ENCODE measurements at regions not wholly inside any gene's neighbourhood (a gene's known extent, or its start where the extent isn't known, plus 50 kb on each side); places are given as distances from the start of the nearest gene placed in this dataset.

- TF ChIP-seq POLR2AphosphoS5 (IDR thresholded peaks at IDR 0.05) (no peak), CTCF (IDR thresholded peaks at IDR 0.05) (no peak), POLR2A (IDR thresholded peaks at IDR 0.05) (no peak)
Observed at GRCh38 chr9:17929506-17929905, 350.6 kb downstream of the SH3GL2 start.

Data from prostate gland (tissue), 2 donors.